ENCODE measurements at regions not wholly inside any gene's neighbourhood (a gene's known extent, or its start where the extent isn't known, plus 50 kb on each side); places are given as distances from the start of the nearest gene placed in this dataset.
"Not testable (repeated sequence)": the region's sequence is repeated elsewhere in the genome, so short reads cannot be mapped to it uniquely, and the experiment has no call there.

DNA sequence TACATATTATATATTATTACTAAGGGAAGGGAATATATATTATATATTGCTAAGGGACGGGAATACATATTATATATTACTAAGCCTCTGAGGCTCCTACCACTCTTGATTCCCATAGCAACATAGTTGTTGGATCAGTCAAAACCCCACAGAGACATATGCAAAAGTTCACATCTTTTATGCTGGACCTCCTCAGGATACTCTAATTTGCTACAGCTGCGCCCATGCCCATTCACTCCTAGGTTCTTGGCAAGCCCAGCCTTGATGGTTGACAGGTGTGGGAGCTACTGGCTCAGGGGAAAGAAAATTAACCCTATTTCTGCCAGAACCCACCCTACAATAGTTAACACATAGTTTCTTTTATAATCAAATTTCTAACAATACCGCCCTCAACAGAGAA, 752.2 kb downstream of the TTLL7 start:
- DNase-seq (ENCODE audit: low read depth in 2 of 2) = not testable (repeated sequence)

DNA sequence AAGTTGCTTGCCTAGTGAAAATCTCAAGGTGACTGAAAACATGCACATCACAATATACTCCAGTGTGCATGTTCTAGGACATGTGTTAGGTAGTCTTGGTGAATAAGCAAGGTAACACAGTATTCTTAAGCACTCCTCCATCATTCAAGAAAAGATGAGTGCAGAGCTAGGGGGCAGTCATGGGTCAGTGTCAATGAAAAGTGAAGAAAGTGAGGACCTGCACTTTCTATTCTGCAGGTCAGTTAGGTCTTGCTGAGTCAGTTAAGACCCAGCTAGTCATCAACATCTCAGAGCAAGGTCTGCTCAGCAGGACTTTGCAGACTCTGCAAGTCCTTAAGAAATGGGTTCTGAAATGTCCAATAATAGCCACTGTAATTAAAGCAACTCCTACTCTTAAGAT, 754.1 kb downstream of the TTLL7 start:
- DNase-seq (ENCODE audit: low read depth in 2 of 2) = not testable (repeated sequence)

DNA sequence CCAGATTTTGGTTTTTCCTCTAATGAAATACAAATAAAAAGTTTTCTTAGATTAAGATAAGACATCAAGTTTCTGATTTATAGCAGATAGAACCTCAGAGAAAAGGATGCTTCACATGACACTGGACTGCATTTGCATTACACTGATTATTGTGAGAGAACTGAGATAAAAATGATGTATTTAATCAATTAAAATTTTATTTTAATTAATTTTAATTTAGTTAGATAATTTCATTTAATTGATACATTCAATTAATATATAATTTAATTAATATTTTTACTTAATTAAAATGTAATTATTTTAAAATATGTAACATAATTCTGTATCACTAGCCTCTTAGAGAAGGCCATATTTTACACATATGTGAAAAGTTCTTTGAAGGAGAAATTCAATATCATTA, 759.4 kb downstream of the TTLL7 start:
- DNase-seq (ENCODE audit: low read depth in 2 of 2) = not testable (repeated sequence)

DNA sequence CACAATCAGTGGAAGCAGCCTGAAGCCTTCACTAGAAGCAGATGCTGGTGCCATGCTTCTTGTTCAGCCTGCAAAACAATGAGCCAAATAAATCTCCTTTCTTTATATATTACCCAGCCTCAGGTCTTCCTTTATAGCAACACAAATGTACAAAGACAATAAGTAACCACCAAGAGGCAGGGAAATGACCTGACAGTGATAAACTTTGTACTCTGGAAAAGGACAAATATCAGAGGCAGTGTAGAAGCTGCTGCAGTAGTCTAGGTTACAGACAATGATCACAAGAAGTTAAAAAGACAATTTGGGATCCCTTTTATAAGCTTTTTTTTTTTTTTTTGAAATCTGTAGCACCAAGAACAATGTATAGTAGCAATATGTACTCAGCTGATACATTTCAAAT, 760.3 kb downstream of the TTLL7 start:
- not testable (repeated sequence) for DNase-seq (ENCODE audit: low read depth in 2 of 2)

DNA sequence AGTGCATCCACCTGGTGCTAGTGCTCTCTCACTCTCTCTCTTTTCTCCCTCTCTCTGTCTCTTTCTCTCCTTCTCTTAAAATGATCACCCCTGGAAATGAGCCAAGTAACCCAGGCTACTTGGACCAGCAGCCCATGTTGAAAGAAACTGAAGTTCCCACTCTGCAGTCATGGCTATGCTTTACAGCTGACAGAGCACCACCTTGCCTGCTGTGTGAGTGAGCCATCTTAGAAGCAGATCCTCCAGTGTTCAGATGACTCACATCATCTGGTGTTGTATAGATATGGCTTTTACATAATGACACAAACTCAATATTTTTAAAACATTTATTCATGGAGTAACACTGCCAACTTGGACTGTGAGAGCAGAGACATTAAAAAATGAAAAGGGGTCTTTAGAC, 779.1 kb downstream of the TTLL7 start:
- DNase-seq (ENCODE audit: low read depth in 2 of 2) = not testable (repeated sequence)

- DNase-seq (ENCODE audit: low read depth in 2 of 2) = not testable (repeated sequence)
Measured at GRCh38 chr1:83218036-83218716, 780.8 kb downstream of the TTLL7 start.

DNA sequence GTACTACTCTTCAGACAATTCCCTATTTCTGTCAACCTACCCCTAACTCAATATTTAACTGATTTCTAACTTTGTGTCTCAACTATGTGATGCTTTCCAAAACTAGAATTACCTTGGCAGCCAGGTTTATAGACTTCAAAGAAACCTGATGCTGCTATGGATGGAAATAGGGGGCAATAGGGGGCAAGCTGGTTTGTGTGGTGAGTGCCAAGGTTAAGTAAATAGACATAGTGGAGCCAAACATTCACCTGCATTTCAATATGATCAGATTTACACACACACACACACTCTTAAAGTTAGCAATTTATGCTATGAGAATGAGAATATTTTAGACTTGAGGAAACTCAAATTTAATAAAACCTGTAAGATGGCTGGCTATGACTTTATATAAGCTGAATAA, 784.6 kb downstream of the TTLL7 start:
- DNase-seq (ENCODE audit: low read depth in 2 of 2) = not testable (repeated sequence)

DNA sequence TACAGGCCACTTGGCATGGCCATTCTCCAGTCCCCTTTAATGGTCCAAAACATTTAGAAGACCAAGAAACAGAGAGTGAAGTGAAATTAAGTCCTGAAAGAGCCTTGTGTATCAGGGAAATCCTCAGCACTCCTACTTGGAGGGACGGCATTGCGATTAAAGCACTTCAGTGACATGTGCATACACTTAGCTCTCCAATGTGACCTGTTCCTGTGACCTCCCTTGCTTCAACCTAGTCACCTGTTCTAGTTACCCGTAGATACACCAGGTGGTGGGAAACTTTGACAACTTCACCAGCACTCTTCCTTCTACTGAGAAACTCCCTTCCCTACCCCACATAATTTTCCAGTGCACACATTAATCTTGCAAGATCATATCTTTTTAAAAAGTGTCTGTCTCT, 785.3 kb downstream of the TTLL7 start:
- DNase-seq (ENCODE audit: low read depth in 2 of 2) = not testable (repeated sequence)

- not testable (repeated sequence) for DNase-seq (ENCODE audit: low read depth in 2 of 2)
Measured at GRCh38 chr1:83212033-83212432, 786.9 kb downstream of the TTLL7 start.

GRCh38 chr1:83208540-83208939, 790.4 kb downstream of the TTLL7 start:
- not testable (repeated sequence) for DNase-seq (ENCODE audit: low read depth in 2 of 2)

- DNase-seq (ENCODE audit: low read depth in 2 of 2) = not testable (repeated sequence)
Measured at GRCh38 chr1:83194610-83195009, 804.3 kb downstream of the TTLL7 start.

- not testable (repeated sequence) for DNase-seq (ENCODE audit: low read depth in 2 of 2)
Measured at GRCh38 chr1:83182033-83182728, 816.8 kb downstream of the TTLL7 start.

DNA sequence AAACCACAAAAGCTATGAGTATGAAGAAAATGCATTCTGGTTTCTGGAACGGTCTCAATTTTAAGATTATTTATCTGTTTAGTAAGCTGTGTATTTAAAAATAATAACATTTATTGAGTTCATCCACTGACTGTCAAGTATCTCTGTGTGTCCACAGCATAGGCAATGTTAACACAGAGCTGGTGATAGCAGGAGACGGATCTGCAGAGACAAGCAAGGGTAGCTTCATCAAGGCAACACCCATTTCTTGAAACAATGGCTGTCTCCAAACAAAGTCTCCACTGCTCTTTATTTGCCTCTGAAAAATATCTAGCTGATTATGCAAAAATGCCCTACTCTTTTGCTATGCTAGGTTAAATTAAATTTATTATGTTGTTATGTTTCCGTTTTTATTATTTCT, 818.3 kb downstream of the TTLL7 start:
- not testable (repeated sequence) for DNase-seq (ENCODE audit: low read depth in 2 of 2)

DNA sequence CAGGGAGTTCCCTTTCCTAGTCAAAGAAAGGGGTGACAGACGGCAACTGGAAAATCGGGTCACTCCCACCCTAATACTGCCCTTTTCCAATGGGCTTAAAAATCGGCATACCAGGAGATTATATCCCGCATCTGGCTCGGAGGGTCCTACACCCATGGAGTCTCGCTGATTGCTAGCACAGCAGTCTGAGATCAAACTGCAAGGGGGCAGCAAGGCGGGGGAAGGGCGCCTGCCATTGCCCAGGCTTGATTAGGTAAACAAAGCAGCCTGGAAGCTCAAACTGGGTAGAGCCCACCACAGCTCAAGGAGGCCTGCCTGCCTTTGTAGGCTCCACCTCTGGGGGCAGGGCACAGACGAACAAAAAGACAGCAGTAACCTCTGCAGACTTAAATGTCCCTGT, 831.3 kb downstream of the TTLL7 start:
- DNase-seq (ENCODE audit: low read depth in 2 of 2) = not testable (repeated sequence)

GRCh38 chr1:83163879-83164475, 835.0 kb downstream of the TTLL7 start:
- DNase-seq (ENCODE audit: low read depth in 2 of 2) = not testable (repeated sequence)

DNA sequence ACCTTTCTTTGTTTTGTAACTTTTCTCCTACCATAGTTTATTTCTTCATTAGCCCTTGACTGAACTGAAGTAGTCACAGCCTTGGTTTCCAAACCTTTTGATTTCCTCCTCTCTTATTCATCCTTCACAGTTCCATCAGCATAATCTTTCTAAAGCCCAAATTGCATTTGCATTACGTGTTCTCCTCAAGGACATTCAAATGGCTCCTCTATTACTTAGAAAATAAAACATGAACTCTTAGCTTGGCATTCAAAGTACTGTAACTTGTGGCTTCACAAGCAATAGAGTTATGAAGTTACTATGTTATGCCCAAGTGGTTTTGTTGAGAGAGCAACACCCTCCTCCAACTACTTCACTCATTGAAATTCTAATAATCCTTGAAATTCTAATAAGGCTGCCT, 840.0 kb downstream of the TTLL7 start:
- not testable (repeated sequence) for DNase-seq (ENCODE audit: low read depth in 2 of 2)

- DNase-seq (ENCODE audit: low read depth in 2 of 2) = not testable (repeated sequence)
Measured at GRCh38 chr1:83154306-83154705, 844.6 kb downstream of the TTLL7 start.

- DNase-seq (ENCODE audit: low read depth in 2 of 2) = peak; percentile 60 to 61
Measured at GRCh38 chr1:83151167-83151898, 847.6 kb downstream of the TTLL7 start.

DNA sequence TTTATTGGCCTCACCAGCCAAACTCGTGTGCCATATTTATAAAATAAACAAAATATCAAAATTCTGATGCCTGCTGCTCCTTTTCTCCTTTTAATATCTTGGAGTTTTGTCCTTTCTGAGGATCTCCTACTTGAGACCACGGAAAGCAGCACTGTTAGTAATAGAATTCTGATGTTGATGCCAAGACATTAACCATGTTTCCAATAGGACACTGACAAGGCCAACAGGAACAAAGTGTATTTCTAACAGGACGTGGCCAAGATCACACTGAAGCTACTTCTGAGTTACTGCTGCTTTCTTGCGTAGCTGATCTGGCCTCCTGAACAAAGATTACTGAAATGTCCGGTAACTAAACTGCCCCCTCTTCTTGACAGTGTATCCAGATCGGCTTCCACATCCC, 848.5 kb downstream of the TTLL7 start:
- not testable (repeated sequence) for DNase-seq (ENCODE audit: low read depth in 2 of 2)

GRCh38 chr1:83145820-83146219, 853.1 kb downstream of the TTLL7 start:
- DNase-seq (ENCODE audit: low read depth in 2 of 2) = not testable (repeated sequence)

GRCh38 chr1:83142802-83143201, 856.1 kb downstream of the TTLL7 start:
- DNase-seq (ENCODE audit: low read depth in 2 of 2) = not testable (repeated sequence)

GRCh38 chr1:83135524-83136157, 863.3 kb downstream of the TTLL7 start:
- DNase-seq (ENCODE audit: low read depth in 2 of 2) = not testable (repeated sequence)
